AG10803 (cell line): ENCODE measurements at regions not wholly inside any gene's neighbourhood (a gene's known extent, or its start where the extent isn't known, plus 50 kb on each side); places are given as distances from the start of the nearest gene placed in this dataset.

Experiments
- DNase-seq: peaks from one replicate; pipeline ENCODE4 v3.0.0; 2010; ENCODE audit warnings: low read depth
- H3K4me3 ChIP-seq: 2 replicates; pipeline ENCODE4 v1.5.1; 2011; ENCODE audit warnings: mild to moderate bottlenecking, low read length, control low read depth
- CTCF ChIP-seq: conservative IDR thresholded peaks from 2 replicates; pipeline ENCODE4 v1.5.1; 2011; ENCODE audit warnings: mild to moderate bottlenecking, low read length, control low read depth, inconsistent platforms

- H3K4me3 ChIP-seq: no peak overlapping the region
- peak; percentile 77 for DNase-seq
- TF ChIP-seq CTCF: peak; percentile 98
Observed at GRCh38 chr13:99436686-99437416, 64.4 kb upstream of the TM9SF2 start.

GRCh38 chr13:99439048-99439447 is 62.2 kb upstream of the TM9SF2 start:
- TF ChIP-seq CTCF: no peak
- no peak for DNase-seq
- H3K4me3 ChIP-seq: no peak overlapping the region

- DNase-seq: no peak
- no peak overlapping the region for H3K4me3 ChIP-seq
- no peak for TF ChIP-seq CTCF
Observed at GRCh38 chr13:99439850-99440604, 61.2 kb upstream of the TM9SF2 start.

- H3K4me3 ChIP-seq: no peak overlapping the region
- peak; percentile 46 for DNase-seq
- TF ChIP-seq CTCF: peak; percentile 99
Observed at GRCh38 chr13:99442273-99442895, 58.9 kb upstream of the TM9SF2 start.

- DNase-seq: no peak
- TF ChIP-seq CTCF: no peak
- H3K4me3 ChIP-seq: no peak overlapping the region
Observed at GRCh38 chr13:99446242-99446641, 55.0 kb upstream of the TM9SF2 start.

- no peak for TF ChIP-seq CTCF
- no peak overlapping the region for H3K4me3 ChIP-seq
- DNase-seq: no peak
Observed at GRCh38 chr13:99448546-99448945, 52.7 kb upstream of the TM9SF2 start.

GRCh38 chr13:99450416-99450815 is 50.9 kb upstream of the TM9SF2 start:
- no peak for TF ChIP-seq CTCF
- H3K4me3 ChIP-seq: no peak overlapping the region
- no peak for DNase-seq
